ENCODE measurements at regions not wholly inside any gene's neighbourhood (a gene's known extent, or its start where the extent isn't known, plus 50 kb on each side); places are given as distances from the start of the nearest gene placed in this dataset.

GRCh38 chr13:88188986-88189385, 517.8 kb downstream of the SLITRK5 start:
- no peak for TF ChIP-seq POLR2AphosphoS5 (IDR thresholded peaks at IDR 0.05)
- no peak for TF ChIP-seq CTCF (IDR thresholded peaks at IDR 0.05)
